ENCODE measurements at regions not wholly inside any gene's neighbourhood (a gene's known extent, or its start where the extent isn't known, plus 50 kb on each side); places are given as distances from the start of the nearest gene placed in this dataset.

DNA sequence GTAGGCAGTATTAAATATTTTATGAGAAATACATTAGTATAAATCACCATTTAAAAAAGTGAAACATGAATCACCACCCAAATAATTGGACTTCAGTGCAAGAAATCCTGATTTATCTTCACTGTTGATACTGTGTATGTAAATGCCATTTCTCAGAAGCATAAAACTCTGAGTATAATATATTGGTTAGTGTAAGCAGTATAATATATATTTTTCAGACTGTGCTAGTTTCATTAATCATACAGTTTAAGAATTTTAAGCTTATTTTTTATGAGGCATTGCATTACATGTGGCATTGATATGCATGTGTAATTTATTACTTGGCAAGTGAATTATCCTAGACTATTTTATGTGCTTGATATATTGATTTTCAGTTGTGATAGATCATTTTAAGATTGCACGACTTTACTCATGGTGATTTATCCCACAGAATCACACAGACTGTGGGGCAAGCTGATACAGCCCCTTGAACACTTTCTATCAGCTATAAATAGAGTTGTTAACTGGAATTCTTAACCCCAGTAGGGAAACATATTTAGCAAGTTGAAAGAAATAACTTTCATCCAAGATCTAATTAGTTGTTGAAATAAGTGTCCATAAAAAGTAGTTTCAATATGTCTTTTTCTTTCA, 403.5 kb downstream of the RPL10L start:
- TF ChIP-seq, protein P1, sequence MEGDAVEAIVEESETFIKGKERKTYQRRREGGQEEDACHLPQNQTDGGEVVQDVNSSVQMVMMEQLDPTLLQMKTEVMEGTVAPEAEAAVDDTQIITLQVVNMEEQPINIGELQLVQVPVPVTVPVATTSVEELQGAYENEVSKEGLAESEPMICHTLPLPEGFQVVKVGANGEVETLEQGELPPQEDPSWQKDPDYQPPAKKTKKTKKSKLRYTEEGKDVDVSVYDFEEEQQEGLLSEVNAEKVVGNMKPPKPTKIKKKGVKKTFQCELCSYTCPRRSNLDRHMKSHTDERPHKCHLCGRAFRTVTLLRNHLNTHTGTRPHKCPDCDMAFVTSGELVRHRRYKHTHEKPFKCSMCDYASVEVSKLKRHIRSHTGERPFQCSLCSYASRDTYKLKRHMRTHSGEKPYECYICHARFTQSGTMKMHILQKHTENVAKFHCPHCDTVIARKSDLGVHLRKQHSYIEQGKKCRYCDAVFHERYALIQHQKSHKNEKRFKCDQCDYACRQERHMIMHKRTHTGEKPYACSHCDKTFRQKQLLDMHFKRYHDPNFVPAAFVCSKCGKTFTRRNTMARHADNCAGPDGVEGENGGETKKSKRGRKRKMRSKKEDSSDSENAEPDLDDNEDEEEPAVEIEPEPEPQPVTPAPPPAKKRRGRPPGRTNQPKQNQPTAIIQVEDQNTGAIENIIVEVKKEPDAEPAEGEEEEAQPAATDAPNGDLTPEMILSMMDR (conservative IDR thresholded peaks at IDR 0.05): no peak
- H3K27ac ChIP-seq: no peak overlapping the region

DNA sequence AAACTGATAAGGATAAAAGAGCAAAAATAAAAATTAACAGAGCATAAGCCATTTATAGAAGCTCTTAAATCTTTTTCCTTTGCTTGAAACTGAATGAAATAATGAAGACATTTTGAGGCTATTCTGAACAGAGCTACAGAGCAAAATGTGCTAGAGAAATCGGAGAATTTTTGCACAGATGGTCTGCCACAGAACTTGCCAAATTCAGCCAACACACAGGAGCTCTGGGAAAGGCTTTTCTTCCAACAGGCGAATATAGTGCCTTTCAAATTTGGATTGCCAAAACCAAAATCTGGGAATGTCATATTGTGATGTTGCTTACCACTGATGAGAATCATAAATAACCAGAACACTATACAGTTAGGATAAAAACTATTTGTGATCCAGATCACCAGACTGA, 406.3 kb downstream of the RPL10L start:
- H3K27ac ChIP-seq: no peak overlapping the region
- TF ChIP-seq, protein P1 (conservative IDR thresholded peaks at IDR 0.05): no peak

DNA sequence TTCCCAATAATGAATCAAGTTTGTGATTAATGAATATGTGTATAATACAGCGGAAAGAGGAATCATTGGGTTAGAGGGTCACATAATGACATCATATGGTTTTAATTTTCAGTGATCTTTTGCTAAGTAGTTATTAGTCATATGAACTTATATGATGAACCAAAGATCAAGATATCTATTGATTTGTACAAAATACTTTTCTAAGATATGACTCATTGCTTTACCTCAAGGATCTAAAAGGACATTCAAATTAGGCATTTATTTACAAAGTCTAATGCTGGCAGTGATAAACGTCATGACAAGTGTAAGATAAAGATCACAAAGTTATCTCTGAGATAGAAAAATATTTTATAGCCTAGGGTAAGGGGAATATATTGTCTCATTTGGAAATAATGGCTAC, 417.8 kb downstream of the RPL10L start:
- H3K27ac ChIP-seq: no peak overlapping the region
- TF ChIP-seq, protein P1 (conservative IDR thresholded peaks at IDR 0.05): no peak

- TF ChIP-seq, protein P1 (conservative IDR thresholded peaks at IDR 0.05): no peak
These were observed 421.0 kb downstream of the RPL10L start for GRCh38 chr14:46230540-46230939.

GRCh38 chr14:46215801-46216200, 435.8 kb downstream of the RPL10L start:
- no peak overlapping the region for H3K27ac ChIP-seq
- TF ChIP-seq, protein P1 (conservative IDR thresholded peaks at IDR 0.05): no peak

More at GRCh38 chr14:46230540-46230939, 421.0 kb downstream of the RPL10L start:
- no peak overlapping the region for H3K27ac ChIP-seq

DNA sequence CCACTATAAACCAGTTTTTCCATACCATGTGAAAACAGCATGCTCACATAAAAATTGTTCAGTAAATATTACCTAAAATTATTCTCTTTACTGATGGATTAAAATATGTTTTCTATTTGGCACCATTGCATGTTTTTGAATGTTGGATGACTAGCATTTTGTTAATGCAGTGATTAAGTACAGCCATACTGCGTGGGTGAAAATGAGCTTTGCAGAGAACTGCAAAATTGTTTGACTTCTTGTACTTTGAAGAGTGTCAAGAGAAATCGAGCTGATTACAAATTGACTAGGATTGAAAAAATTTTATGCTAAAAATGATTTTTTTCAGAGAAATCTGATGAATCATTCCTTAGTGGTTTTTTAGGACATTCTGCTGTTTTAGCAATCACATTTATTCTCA, 452.9 kb downstream of the RPL10L start:
- H3K27ac ChIP-seq: no peak overlapping the region
- TF ChIP-seq, protein P1 (conservative IDR thresholded peaks at IDR 0.05): no peak

GRCh38 chr14:46197856-46198255, 453.7 kb downstream of the RPL10L start:
- TF ChIP-seq, protein P1 (conservative IDR thresholded peaks at IDR 0.05): no peak
- H3K27ac ChIP-seq: no peak overlapping the region

Measured in VCaP (cell line).